Colonic mucosa (tissue), 4 donors: ENCODE measurements at regions not wholly inside any gene's neighbourhood (a gene's known extent, or its start where the extent isn't known, plus 50 kb on each side); places are given as distances from the start of the nearest gene placed in this dataset.

ENCODE experiments used
- DNase-seq: peaks from one replicate; pipeline ENCODE4 v3.0.0-alpha.2; 2020
- H3K27ac ChIP-seq: fragments of 200-600 bp; one replicate; pipeline ENCODE4 v1.8.0; 2021
- H3K27me3 ChIP-seq: fragments of 200-600 bp; one replicate; pipeline ENCODE4 v1.8.0; 2021
- H3K36me3 ChIP-seq: fragments of 200-600 bp; one replicate; pipeline ENCODE4 v1.8.0; 2021
- H3K4me1 ChIP-seq: fragments of 200-600 bp; one replicate; pipeline ENCODE4 v1.8.0; 2021; ENCODE audit warnings: mild to moderate bottlenecking
- H3K4me3 ChIP-seq: fragments of 200-600 bp; one replicate; pipeline ENCODE4 v1.8.0; 2021
- H3K9ac ChIP-seq, 2 donors: one replicate each; pipeline ENCODE4 v1.7.0; 2013; ENCODE audit warnings: control low read depth in 2 of 2, low read depth in 2 of 2, low read length in 2 of 2
- H3K9me3 ChIP-seq: fragments of 200-600 bp; one replicate; pipeline ENCODE4 v1.8.0; 2021
- CTCF ChIP-seq: fragments of 200-600 bp; IDR thresholded peaks from one replicate; pipeline ENCODE4 v1.8.0; 2022; ENCODE audit warnings: antibody characterized with exemption, mild to moderate bottlenecking
- intact Hi-C: fragments of 100-400 bp; cut with DNase I; formaldehyde crosslinking; loops from one replicate; pipeline ENCODE4 v1.14.1; 2022
- donor health status: healthy.
- donor health status: DM: no; HTN: no; CAD: no.
- donor health status: DM: no; HTN: no; CAD: no.

DNA sequence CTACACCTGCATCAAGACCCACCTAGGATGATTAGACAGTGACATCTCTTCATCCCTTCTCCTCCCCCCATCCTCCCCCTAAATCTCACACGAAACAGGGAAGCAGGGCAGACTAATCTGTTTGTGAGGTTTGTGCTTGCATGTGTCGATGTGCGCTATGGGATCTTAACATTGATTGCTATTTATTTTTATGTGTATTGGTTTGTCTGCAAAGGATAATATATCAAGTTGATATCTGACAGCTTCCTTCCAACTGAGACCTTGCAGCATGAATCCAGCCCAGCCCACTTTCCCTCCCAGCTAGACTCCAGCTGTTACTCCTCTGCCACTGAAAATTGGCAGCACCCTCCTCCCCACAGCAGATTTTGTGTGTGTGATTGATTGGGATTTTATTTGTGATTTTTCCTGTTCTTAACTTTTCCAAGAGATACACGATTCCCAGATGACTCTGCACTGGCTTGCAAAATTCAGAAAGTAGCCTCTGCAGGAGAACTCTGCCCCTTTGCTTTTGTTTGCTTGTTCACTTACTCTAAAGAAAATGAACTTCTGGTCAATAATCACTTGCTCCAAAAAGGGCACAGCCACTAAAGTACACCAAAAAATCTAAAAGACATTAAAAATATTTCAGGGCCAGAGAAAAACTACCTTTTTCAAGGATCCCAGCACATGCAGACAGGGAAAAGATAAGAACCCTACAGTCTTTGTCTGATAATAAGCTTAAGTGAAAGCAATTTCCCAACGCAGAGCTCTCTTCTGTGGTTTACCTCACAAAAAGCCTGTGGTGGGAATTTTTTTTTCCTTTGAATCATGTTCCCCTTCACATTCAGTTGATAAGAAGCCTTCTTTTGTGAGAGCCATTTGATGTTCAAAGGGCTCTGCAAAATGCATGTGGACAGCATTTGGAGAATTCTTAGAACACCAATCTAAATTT is 222.1 kb downstream of the RPS29 start:
- H3K4me1 ChIP-seq, result no peaks in the 10 kb centered on the region
- intact Hi-C loops, result no loop called here
- H3K9ac ChIP-seq, result no peak overlapping the region
- no peaks in the 10 kb centered on the region for H3K36me3 ChIP-seq
- no peak overlapping the region for H3K4me3 ChIP-seq
- no peak overlapping the region for H3K27ac ChIP-seq
- no peak for DNase-seq
- H3K9me3 ChIP-seq, result no peaks in the 10 kb centered on the region
- TF ChIP-seq CTCF, result no peak
- no peaks in the 10 kb centered on the region for H3K27me3 ChIP-seq

GRCh38 chr14:49362916-49363315 is 223.3 kb downstream of the RPS29 start:
- Histone ChIP-seq H3K36me3 (no peaks in the 10 kb centered on the region), H3K27me3 (no peaks in the 10 kb centered on the region), H3K9ac (no peak overlapping the region), H3K4me1 (no peaks in the 10 kb centered on the region), H3K9me3 (no peaks in the 10 kb centered on the region), H3K4me3 (no peak overlapping the region), H3K27ac (no peak overlapping the region)
- DNase-seq, result no peak
- no peak for TF ChIP-seq CTCF
- intact Hi-C loops, result no loop called here

DNA sequence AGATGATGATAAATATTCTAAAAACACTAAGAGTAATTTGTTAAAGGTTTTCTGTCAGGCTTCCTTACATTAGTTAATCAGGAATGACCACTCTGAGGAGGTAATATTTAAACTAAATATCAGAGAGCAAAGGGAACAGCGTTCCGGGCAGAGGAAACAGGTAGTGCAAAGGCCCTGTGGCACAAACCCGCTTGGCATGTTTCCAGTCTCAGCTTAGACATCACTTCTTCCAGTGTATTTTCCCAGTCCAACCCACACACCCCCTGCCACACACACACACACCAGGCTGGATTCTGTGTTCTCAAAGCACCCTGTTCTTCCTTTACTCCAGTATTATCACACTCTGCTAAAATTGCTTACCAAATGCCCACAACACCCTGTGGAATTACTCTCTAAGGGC is 247.1 kb downstream of the RPS29 start:
- DNase-seq, result no peak
- no peak overlapping the region for H3K4me3 ChIP-seq
- no peaks in the 10 kb centered on the region for H3K4me1 ChIP-seq
- H3K27me3 ChIP-seq, result no peaks in the 10 kb centered on the region
- no peaks in the 10 kb centered on the region for H3K9me3 ChIP-seq
- H3K27ac ChIP-seq, result no peak overlapping the region
- intact Hi-C loops, result no loop called here
- no peak for TF ChIP-seq CTCF
- no peaks in the 10 kb centered on the region for H3K36me3 ChIP-seq
- no peak overlapping the region for H3K9ac ChIP-seq

DNA sequence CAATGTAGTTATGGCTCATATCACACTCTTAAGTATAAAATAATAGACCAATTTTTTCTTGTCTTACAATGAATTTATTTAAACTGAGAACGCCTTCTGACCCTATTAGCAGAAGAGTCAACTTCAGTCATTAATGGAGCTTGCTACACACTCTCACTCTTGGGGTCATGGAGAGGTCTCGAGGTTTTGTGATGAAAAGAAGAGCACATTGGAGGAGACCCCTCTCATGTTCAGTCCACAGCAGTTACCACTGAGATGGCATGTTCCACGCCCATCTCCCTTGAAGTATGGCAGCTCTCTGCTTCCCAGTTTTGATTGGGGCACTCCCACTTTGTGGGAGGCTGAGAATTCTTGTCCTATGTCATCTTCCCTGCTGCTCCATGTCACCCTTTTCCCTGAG is 266.4 kb downstream of the RPS29 start:
- Histone ChIP-seq H3K36me3 (no peaks in the 10 kb centered on the region), H3K27me3 (no peaks in the 10 kb centered on the region), H3K4me1 (no peaks in the 10 kb centered on the region), H3K9ac (no peak overlapping the region), H3K9me3 (no peaks in the 10 kb centered on the region), H3K27ac (no peak overlapping the region), H3K4me3 (no peak overlapping the region)
- TF ChIP-seq CTCF, result no peak
- intact Hi-C loops, result no loop called here
- DNase-seq, result no peak

DNA sequence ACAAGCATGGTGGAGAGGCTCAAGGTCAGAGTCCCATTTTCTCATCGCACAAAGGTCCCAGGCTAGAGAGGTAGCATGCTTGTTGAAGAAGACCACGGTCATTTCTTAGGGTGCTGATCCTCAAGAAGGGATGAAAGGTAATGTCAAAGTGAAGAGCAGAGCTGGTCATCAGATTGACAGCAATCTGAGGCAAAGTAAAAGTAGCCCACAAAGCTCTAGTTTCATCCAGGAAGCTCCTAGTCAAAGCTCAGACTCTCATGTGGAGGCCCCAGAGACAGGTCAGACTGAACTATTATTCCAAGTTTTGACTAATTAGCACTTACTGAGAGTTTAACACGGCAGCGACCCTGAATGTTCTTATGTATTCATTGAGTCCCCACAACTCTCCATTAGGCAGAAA is 270.6 kb downstream of the RPS29 start:
- Histone ChIP-seq H3K27ac (no peak overlapping the region), H3K27me3 (no peaks in the 10 kb centered on the region), H3K36me3 (no peaks in the 10 kb centered on the region), H3K9ac (no peak overlapping the region), H3K4me1 (no peaks in the 10 kb centered on the region), H3K9me3 (no peaks in the 10 kb centered on the region), H3K4me3 (no peak overlapping the region)
- no peak for DNase-seq
- TF ChIP-seq CTCF, result no peak
- intact Hi-C loops, result no loop called here
